GM21447 (cell line): ENCODE measurements at regions not wholly inside any gene's neighbourhood (a gene's known extent, or its start where the extent isn't known, plus 50 kb on each side); places are given as distances from the start of the nearest gene placed in this dataset.

Source experiments
- ATAC-seq: cut with Tn5 transposase; IDR thresholded peaks from one replicate; pipeline ENCODE4 v1.9.1; 2021; ENCODE audit not compliant: unreplicated experiment

DNA sequence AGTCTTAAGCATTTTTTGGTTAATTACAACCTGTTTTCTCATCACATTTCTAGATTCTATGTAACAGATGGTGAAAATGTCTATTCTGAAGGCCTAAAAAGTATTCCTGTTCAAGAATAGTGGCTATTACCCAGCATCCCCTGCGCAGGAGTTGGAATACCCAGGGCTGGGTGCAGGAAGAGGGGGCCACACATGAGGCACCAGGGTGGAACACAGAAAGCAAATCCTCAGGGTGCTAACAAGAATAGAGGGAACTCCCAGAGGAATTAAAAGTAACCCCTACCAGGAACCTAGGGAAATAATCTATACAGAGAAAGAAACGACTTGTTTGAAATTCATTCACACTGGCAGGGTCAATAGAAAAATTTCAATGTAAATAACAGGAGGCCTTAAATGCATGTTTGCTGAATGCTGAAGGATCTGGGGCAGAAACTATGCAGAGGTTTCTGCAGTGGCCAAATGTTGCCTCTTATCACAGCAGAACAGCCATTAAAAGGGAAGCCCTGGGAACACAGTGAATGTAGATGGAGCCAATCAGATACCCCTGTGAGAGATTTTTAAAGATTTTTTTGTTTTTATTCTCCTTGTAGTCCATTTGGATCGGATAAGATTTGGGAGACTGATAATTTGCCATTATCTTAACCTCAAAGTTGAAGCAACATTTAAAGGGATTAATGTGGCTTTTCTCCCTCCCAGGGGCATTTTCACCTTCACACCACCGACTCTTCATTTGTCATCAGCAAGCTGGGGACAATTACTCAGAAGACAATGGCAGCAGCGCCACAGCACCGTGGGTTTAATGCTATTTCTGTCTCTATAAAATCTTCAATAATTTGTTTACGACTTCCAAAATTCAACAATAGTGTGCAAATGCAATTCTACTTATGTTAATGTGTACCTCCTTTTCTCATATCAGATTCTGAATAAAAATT lies 196.0 kb upstream of the PSMD7 start:
- no peak for ATAC-seq

DNA sequence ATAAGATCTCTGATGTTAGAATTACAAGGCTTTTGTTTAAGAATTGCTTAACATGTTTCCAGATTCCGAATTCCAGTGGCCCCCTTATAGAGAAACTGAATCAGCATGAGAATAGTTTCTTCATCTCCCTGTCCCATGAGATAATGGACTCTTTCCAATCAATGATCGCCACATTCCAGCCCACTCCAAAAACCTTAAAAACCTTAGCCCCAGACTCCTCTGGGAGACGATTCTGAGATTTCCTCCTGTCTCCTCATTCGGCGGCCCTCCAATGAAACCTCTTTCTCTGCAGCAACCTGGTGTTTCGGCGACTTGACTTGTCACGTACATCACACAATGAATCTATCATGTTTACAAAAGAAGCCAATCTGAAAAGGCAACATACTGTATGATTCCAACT lies 197.1 kb upstream of the PSMD7 start:
- ATAC-seq: no peak

DNA sequence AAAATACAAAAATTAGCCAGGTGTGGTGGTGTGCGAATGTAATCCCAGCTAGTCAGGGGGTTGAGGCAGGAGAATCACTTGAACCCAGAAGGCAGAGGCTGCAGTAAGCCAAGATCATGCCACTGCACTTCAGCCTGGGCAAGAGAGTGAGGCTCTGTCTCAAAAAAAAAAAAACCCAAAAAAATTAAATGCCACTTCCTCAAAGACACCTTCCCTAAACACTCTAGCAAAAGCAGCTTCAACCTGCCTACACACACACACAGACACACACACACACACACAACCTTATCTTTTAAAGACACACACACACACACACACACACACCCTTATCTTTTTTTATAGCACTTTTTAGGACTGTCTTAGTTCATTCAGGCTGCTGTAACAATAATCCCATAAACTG lies 201.7 kb upstream of the PSMD7 start:
- no peak for ATAC-seq

DNA sequence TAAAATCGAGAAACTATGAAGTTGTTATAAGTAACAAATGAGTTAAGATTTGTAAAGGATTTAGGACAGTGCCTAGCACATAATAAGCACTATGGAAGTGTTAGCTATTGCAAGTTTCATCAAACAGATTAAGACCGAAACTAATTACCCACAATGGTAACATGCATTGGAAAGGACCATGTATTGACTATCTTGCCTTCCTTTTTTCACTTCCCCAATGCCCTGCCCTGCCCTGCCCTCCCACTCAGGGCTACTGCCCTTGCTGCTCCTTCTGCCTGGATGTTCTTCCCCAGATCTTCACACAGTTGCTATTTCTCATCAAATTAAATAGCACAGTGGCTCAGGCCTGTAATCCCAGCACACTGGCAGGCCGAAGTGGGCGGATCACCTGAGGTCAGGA lies 202.1 kb upstream of the PSMD7 start:
- peak; percentile 66 for ATAC-seq

DNA sequence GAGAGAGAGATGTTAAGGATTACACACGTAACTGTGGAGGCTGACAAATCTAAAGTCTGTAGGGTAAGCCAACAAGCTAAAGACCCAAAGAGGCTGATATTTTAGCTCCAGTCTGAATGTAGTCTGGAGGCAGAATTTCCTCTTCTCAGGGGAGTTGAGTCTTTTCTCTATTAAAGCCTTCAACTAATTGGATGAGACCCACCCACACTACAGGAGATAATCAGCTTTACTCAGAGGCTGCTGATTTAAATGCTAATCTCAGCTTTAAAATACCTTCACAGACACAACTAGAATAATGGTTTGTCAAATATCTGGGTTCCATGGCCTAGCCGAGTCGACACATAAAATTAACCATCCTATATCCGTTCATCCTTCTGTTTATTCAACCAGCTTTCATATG lies 204.3 kb upstream of the PSMD7 start:
- no peak for ATAC-seq

DNA sequence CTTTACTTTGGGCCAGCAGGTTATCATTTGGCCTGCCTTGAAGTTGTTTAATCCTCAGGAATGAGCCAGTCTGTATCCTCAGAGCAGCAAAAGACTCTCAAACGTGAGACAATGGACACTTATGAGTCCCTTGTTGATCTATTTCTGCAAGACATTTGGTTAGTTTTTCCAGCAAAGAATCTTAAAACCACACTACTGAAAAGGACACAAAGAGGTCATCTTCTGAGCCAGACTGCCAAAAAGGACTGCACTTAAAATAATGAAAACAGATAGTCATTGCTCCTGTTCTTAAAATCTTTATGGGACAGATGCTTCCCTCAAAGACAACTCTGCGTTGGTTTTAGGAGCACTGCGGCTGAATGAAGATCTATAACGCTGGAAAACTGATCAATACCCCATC lies 205.7 kb upstream of the PSMD7 start:
- ATAC-seq: no peak

DNA sequence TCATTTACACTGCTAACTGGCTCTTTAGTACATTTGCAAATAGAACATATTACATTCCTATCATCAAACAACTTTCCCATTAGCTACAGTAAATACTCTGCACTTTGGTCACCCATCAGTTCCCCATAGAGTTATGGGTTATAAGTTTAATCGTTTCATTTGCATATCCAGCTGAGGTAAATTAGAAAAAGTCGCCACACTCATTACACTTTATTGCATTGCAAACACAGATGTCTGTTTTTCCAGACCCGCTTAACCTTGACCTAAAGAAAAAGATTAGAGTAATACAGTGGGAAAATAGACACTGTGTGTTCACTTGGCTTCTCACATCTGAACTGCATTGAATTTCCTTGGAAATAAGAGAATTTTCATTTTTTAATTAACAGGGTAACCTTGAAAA lies 213.1 kb upstream of the PSMD7 start:
- ATAC-seq: no peak

DNA sequence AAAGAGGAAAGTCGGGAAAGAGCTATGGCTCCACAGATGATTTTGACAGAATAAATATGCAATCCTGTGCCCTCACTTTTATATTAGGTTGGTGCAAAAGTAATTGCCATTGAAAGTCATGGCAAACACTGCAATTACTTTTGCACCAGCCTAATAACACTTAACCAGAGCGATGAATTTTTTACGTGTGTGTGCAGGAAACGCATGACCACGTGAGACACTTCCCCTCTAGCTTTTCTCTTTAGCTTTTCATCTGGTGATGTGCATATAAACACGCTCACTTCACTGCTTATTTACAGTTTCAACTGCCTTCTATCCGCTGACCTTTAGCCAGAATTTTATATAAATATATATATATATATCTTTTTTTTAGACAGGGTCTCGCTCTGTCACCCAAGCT lies 216.3 kb upstream of the PSMD7 start:
- no peak for ATAC-seq

DNA sequence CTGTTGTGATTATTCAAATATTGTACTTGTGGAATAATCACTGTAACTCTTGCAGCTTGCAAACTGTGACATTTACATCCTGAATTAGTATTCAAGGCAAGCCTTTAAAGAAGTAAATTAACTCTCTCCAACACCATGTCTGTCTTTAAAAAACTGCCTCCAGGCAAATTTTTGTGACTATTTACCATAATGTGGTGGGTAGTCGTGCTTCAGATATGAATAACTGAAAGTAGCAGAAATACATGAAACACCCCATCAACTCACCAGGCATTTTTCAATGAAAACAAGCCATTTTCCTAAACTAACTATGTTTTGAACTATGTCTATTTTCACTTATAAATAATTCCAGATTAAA lies 217.4 kb upstream of the PSMD7 start:
- ATAC-seq: peak; percentile 40

DNA sequence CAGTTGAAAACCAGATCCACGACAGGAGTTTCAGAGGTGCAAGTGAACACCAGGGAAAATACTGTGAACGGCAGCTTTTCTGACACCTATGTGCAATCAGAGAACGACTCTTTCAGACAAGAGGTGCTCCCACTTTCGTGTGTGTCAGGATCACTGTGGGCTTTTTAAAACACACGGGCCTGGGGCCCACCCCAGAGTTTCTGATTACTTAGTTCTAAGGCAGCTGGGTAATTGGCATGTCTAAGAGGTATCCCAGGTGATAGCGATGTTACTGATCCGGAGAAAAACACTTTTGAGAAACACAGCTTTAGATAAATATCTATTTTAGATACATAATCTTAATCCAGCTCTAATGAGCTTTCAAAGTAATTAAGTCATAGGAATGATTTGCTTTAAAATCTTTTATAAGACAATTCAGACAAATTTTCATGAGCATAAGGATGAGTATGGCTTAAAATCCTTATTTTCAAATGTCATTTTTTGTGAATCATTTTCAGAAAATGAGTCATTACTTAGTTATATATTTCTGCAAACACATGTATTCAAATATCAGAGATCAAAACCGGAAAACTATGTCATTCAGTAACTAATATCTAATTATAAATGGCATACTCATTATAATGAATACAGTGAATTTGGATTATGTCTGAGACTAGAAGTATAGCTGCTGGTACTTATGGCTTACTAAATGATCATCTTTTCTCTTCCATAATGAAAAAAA lies 217.9 kb upstream of the PSMD7 start:
- peak; percentile 78 for ATAC-seq

DNA sequence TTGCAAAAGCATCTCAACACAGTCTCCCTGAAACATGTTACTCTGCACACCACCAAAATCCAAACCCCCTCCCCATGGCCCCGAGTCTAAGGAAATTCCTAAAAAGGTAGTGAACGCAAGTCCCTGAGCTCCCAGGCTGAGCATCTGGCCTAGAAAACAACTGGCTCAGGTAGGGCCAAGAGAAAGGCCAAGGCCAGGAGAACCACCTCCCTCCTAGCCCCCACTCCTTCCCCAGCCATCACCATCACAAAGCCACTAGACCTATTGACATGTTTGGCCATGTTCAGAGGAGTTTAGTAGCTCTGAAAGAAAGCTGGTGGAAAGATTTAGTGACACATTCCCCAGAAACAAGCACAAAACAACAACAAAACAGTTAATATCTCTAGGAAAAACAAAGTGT lies 220.0 kb upstream of the PSMD7 start:
- ATAC-seq: no peak

DNA sequence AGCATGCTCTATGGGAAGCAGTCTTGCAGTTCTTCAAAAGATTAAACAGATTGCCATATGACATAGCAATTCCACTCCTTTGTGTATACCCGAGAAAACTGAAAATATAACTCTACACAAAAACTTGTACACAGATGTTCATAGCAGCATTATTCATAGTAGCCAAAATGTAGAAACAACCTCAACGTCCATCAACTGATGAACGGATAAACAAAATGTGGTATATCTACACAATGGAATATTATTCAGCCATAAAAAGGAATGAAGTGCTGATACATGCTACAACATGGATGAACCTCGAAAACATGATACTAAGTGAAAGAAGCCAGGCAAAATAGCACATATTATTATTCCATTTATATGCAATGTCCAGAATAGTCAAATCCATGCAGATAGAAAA lies 221.2 kb upstream of the PSMD7 start:
- no peak for ATAC-seq

DNA sequence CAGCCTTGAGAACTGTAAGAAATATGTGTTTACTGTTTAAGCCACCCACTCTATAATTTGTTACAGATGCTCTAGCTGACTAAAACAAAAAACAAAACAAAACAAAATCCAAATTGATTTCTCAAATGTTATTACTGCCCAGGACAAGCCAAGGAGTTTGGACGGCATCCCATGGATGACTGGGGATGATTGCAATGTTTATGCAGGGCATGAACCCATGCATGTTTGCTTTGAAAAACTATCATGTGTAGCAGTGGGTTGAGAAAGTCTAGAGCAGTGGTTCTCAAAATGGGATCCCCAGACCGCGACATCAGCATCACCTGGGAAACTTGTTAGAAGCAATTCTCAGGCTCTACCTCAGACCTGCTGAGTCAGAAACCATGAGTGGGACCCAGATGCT lies 223.2 kb upstream of the PSMD7 start:
- no peak for ATAC-seq

DNA sequence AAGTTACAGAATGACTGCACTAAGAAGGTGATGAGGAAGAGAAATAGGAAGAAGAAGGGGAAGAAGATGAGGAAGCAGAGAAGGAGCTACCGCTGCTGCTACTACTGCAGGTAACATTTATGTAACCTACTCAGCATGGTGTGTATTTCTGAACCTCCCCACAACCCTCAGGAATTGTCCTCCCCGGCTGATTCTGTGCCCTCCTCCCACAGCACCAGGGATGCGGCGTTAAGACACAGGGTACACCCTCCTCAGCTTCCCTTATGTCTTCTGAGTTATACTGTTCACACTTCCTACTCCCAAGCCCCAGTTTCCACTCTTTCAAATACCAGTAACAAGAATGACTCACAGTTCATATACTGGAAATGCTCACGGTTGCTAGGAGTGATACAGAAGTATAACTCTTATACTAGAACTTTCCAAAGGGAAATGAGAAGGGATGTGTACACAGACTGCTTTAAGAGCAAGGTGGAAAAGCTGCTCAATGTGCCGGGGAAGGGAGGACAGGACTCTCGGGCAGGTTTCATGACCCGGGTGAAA lies 224.5 kb upstream of the PSMD7 start:
- ATAC-seq: no peak

DNA sequence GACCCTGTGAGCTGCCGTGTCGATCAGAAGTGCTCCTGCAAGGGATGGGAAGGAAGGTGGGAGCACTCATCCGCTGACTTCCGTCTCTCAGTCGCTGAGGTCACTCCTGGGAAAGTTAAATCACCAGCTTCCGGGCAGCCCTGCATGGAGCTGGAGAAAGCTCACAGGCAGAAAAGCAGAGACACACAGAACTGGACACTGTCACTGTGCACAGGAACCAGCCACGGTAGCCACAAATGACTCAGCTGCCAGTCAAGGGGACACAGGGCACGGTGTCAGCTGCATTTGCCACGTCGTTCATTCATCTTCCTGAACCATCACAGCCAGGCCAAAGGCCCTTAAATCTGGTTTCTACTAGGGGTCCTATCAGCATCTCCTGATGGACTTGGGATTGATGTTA lies 226.4 kb upstream of the PSMD7 start:
- ATAC-seq: no peak

DNA sequence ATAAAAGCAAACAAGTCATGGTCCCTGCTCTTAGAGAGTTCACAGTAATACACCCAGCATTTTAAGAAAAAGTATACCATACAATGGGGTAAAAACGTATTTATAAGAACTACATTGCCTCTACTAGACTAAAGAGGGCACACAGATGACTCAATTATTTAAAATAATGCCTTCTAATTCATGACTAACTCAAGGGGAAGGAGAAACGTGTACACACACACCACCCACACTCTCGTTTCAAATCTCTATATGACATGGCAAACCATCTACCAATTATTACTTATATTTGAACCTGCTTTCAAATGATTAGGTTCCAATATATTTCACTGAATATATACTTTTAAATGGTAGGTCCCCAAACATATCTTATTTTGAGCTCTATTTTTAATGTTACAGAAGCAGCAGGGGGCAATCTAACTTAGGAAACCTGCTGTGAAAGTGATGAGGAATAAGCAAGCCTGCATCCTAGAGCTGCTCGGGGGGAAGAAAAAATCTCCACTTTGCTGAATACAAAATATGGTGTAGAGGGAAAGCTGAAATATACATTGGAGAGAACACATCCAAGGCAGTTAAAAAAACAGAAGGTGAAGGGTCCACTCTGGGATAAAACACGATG lies 232.4 kb upstream of the PSMD7 start:
- ATAC-seq: no peak

DNA sequence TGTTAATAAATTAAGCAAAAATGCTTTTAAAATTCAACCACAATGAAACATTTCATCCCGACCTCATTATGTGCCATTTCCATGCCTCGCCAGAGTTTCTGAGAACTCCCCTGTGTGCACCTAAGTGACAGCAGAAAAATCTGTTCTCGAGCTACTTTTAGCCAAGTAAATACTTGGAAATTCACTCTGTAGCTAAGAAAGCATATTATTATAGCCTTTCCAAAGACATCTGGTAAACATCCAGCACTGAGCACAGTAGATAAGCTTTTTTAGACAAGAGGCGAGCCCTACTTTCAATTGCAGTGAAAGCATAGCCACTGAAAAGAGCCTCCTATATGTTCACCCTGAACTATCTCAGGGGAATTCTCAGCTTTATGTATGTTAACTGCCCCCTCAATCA lies 242.8 kb upstream of the PSMD7 start:
- ATAC-seq: no peak

DNA sequence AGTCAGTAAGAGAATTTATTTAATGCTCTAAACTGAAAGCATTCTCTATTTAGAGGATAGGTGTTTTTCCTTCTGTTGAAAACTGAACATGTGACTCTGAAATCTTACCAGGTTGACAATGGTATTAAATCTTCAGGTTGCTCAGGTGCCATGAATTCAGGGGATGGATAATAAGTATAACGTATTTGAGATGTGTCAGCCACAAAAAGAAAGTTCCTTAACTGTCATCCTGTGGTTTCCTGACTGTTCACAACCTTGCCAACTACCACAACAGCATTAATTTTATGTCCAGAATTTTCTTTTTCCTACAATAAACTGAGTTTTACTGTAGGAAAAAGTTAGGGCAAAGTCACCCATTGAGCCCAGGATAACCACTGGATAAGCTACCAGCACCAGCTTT lies 243.3 kb upstream of the PSMD7 start:
- no peak for ATAC-seq

DNA sequence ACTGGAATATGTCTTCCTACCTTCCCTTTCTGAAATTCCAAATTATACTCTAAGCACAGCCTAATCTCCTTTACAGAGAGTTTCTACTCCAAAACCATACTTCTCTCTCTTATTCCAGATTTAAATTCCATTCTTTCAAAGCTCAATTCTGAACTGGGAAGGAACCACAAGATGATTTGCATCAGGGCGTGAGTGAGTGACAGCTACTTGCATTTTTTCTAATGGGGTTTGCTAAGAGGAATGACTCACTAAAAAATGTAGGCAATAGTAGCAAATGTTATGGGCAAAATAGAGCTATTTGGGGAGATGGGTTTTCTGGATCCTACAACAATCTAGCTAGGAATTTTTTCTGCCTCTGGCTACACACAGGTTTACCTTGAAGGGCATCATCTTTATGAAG lies 244.6 kb upstream of the PSMD7 start:
- no peak for ATAC-seq

DNA sequence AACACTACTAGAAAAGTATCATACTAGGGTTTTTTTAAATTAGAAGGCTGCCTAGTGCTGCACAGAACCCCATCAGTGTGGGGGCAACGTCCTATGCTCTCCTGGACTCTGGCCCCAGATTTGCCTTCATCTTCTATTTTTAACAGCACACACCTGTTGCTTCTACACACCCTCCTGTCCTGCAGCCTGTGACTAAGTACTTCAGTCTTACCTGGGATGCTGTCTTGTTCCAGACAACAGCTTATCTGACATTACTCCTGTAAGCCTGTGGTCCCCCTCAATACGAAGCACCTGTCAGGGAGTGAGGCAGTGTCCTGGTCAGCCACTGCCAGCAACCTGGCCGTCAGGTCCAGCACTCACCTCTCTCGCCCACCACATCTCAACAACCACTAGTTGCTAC lies 247.6 kb upstream of the PSMD7 start:
- ATAC-seq: no peak

DNA sequence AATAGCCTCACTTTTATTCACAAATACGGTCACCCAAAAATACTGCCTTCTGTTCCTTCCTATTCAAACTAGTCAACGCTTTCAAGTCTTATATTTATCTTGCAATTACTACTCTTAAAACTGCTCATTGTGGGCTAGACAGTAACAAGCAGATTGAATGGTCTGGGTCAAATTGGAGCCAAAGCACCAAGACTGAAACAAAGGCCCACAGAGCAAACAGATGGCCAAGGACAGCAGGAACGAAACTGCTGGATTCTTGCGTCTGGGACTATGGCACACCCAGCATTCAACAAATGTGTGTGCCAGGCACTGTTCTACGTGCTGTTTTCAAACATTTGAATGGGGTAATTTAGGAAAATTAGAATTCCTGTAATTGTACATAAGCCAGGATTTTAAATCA lies 250.1 kb upstream of the PSMD7 start:
- no peak for ATAC-seq

DNA sequence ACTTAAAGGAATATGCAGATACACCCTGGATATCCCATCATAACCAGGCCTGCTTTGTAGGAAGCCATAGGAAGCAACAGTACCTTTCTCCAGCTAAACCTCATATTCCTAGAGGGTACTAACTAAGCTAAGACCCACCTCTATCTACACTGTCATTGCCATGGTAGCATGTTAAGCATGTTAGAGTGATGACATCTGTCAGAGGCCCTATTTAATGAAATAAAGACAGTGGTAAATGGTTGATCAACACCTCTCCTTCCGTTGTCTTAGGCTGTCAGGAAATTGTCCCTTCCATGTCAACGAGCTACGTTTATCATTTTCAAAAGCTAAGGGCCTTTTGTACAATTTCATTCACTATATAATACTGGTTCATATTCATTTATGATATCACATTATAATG lies 251.1 kb upstream of the PSMD7 start:
- ATAC-seq: no peak
